ENCODE measurements at regions not wholly inside any gene's neighbourhood (a gene's known extent, or its start where the extent isn't known, plus 50 kb on each side); places are given as distances from the start of the nearest gene placed in this dataset.

GRCh38 chr5:144882739-144883283 is 712.1 kb downstream of the KCTD16 start:
- no peak overlapping the region for H3K4me2 ChIP-seq
- H3K4me3 ChIP-seq = no peak overlapping the region
- no peaks in the 10 kb centered on the region for H4K20me1 ChIP-seq (ENCODE audit: insufficient read depth)
- no peaks in the 10 kb centered on the region for H3K9me3 ChIP-seq (ENCODE audit: insufficient read depth, low read depth)
- POLR2A ChIA-PET (ENCODE audit: unreplicated experiment) = no interaction called here
- H3K9me2 ChIP-seq (ENCODE audit: insufficient read depth) = no peaks in the 10 kb centered on the region
- TF ChIP-seq CTCF (conservative IDR thresholded peaks at IDR 0.05) (no peak), EZH2 (IDR thresholded peaks at IDR 0.05; ENCODE audit: low read depth) (no peak)
- CTCF ChIA-PET = no interaction called here
- BruUV-seq (replicated peaks) = no TSS peak
- H3K79me2 ChIP-seq (ENCODE audit: low read depth) = no peaks in the 10 kb centered on the region
- H3K4me1 ChIP-seq (replicated peaks; ENCODE audit: insufficient read depth) = no peaks in the 10 kb centered on the region
- intact Hi-C loops (cut with micrococcal nuclease; ENCODE audit: unreplicated experiment) = no loop called here
- no peak overlapping the region for H2AFZ ChIP-seq
- no peaks in the 10 kb centered on the region for H3F3A ChIP-seq (ENCODE audit: insufficient read depth, low read depth)
- H3K36me3 ChIP-seq (ENCODE audit: low read depth) = no peaks in the 10 kb centered on the region
- no peak for DNase-seq
- H3K27me3 ChIP-seq (ENCODE audit: insufficient read depth, low read depth) = no peaks in the 10 kb centered on the region
- H3K27ac ChIP-seq = no peak overlapping the region

- no peak overlapping the region for H3K4me3 ChIP-seq
- H3K27ac ChIP-seq = no peak overlapping the region
- no peak overlapping the region for H2AFZ ChIP-seq
- 0 out of 2 replicates have a peak, but pooled peaks cover 3% of the 10 kb centered on the region for H3K9me2 ChIP-seq (ENCODE audit: insufficient read depth)
- no peaks in the 10 kb centered on the region for H3K4me1 ChIP-seq (replicated peaks; ENCODE audit: insufficient read depth)
- H3K36me3 ChIP-seq (ENCODE audit: low read depth) = no peaks in the 10 kb centered on the region
- H4K20me1 ChIP-seq (ENCODE audit: insufficient read depth) = no peaks in the 10 kb centered on the region
- ChIA-PET POLR2A (ENCODE audit: unreplicated experiment) (no interaction called here), CTCF (no interaction called here)
- H3K27me3 ChIP-seq (ENCODE audit: insufficient read depth, low read depth) = no peaks in the 10 kb centered on the region
- no peak for TF ChIP-seq EZH2 (IDR thresholded peaks at IDR 0.05; ENCODE audit: low read depth)
- no peak for TF ChIP-seq CTCF (conservative IDR thresholded peaks at IDR 0.05)
- H3K9me3 ChIP-seq (ENCODE audit: insufficient read depth, low read depth) = no peaks in the 10 kb centered on the region
- no TSS peak for BruUV-seq (replicated peaks)
- DNase-seq = no peak
- intact Hi-C loops (cut with micrococcal nuclease; ENCODE audit: unreplicated experiment) = no loop called here
- H3K4me2 ChIP-seq = no peak overlapping the region
- H3K79me2 ChIP-seq (ENCODE audit: low read depth) = no peaks in the 10 kb centered on the region
- H3F3A ChIP-seq (ENCODE audit: insufficient read depth, low read depth) = no peaks in the 10 kb centered on the region
Measured at GRCh38 chr5:144880513-144880912, 709.8 kb downstream of the KCTD16 start.

DNA sequence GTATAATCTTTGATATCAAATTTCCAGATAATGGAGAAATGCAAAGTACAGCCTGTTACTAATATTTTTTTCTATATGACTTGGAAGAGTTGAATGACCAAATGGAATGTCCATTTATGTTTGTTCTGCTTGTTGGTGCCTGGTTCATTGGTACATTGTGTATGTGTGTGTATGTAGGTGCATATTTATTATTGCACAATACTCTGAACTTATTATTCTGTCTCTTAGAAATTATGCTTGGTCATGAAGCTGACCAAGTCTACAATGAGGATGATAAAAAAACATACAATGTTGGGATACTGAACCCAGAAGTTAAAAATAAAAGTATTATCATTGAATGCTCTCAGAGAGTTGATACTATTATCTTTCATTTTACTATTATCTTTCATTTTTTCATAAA is 706.3 kb downstream of the KCTD16 start:
- POLR2A ChIA-PET (ENCODE audit: unreplicated experiment) = no interaction called here
- TF ChIP-seq EZH2 (IDR thresholded peaks at IDR 0.05; ENCODE audit: low read depth) (no peak), CTCF (conservative IDR thresholded peaks at IDR 0.05) (no peak)
- no TSS peak for BruUV-seq (replicated peaks)
- Histone ChIP-seq H4K20me1 (ENCODE audit: insufficient read depth) (no peaks in the 10 kb centered on the region), H3K9me3 (ENCODE audit: insufficient read depth, low read depth) (no peaks in the 10 kb centered on the region), H3K4me2 (no peak overlapping the region), H3F3A (ENCODE audit: insufficient read depth, low read depth) (no peaks in the 10 kb centered on the region), H3K79me2 (ENCODE audit: low read depth) (no peaks in the 10 kb centered on the region), H3K36me3 (ENCODE audit: low read depth) (no peaks in the 10 kb centered on the region), H3K27me3 (ENCODE audit: insufficient read depth, low read depth) (no peaks in the 10 kb centered on the region), H3K27ac (no peak overlapping the region), H3K4me1 (replicated peaks; ENCODE audit: insufficient read depth) (no peaks in the 10 kb centered on the region), H3K4me3 (no peak overlapping the region), H3K9me2 (ENCODE audit: insufficient read depth) (0 out of 2 replicates have a peak, but pooled peaks cover 3% of the 10 kb centered on the region), H2AFZ (no peak overlapping the region)
- CTCF ChIA-PET = no interaction called here
- no peak for DNase-seq
- intact Hi-C loops (cut with micrococcal nuclease; ENCODE audit: unreplicated experiment) = no loop called here
